GM12873 (cell line): ENCODE measurements at regions not wholly inside any gene's neighbourhood (a gene's known extent, or its start where the extent isn't known, plus 50 kb on each side); places are given as distances from the start of the nearest gene placed in this dataset.

ENCODE experiments used
- TF ChIP-seq, protein P1 (sequence below): IDR thresholded peaks from 2 replicates; pipeline ENCODE4 v1.5.1; 2012; ENCODE audit warnings: low read depth, mild to moderate bottlenecking, moderate library complexity, low read length, control low read depth; ENCODE audit not compliant: insufficient read depth; ENCODE audit errors: missing control alignments

DNA sequence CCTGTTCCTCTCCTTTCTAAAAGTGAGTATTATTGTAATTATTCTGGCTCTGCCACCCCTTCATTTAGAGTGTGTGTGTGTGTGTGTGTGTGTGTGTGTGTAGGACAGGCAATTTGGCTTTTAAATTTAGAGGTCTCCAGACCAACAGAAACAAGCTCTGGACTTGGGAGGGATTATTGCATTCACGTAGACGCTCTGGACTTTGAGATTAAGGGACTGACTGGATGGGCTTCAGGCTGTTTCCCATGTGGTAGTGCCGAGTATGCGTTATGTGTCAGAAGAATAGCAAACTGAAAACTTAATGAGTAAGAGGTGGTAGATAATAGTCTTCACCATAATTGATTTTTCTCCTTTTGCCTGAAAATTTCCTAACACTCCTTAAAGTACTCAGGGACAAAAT, 281.9 kb downstream of the USP25 start:
- TF ChIP-seq, protein P1, sequence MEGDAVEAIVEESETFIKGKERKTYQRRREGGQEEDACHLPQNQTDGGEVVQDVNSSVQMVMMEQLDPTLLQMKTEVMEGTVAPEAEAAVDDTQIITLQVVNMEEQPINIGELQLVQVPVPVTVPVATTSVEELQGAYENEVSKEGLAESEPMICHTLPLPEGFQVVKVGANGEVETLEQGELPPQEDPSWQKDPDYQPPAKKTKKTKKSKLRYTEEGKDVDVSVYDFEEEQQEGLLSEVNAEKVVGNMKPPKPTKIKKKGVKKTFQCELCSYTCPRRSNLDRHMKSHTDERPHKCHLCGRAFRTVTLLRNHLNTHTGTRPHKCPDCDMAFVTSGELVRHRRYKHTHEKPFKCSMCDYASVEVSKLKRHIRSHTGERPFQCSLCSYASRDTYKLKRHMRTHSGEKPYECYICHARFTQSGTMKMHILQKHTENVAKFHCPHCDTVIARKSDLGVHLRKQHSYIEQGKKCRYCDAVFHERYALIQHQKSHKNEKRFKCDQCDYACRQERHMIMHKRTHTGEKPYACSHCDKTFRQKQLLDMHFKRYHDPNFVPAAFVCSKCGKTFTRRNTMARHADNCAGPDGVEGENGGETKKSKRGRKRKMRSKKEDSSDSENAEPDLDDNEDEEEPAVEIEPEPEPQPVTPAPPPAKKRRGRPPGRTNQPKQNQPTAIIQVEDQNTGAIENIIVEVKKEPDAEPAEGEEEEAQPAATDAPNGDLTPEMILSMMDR = no peak

DNA sequence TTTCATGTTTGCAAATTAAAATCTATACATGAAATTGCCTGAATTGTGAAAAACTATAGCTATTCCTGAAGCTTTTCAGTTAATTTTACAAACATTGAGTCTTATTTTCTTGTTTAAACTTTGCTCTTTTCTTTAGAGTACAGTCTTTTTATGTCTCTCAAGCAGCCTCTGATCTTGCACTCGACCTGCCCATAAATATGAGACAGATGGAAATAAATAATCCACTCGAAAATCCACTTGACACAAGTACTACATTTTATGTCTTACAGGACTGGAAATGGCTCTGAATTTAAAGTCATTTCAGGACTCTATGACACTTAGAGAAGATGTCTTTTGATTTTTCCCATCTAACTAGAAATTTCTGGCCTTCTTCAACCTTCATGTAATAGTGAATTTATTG, 283.8 kb downstream of the USP25 start:
- TF ChIP-seq, protein P1 = no peak

DNA sequence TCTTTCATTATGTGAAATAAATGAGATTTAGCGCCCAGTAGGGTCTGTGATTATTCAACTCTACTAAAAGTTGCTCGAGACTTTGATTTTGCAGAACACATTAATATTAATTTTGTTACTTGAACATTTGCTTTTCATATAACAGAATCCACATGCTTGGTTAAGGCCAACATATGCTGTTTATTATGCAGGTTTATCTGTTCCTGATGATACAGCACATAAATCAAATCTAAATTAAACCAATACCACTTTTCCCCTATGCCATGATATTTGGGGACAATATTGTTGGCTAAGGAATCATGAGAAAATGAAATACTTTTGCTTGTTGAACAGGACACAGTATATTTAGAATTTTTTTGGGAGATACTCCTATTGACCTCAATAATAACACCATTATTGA, 291.1 kb downstream of the USP25 start:
- TF ChIP-seq, protein P1 = no peak

DNA sequence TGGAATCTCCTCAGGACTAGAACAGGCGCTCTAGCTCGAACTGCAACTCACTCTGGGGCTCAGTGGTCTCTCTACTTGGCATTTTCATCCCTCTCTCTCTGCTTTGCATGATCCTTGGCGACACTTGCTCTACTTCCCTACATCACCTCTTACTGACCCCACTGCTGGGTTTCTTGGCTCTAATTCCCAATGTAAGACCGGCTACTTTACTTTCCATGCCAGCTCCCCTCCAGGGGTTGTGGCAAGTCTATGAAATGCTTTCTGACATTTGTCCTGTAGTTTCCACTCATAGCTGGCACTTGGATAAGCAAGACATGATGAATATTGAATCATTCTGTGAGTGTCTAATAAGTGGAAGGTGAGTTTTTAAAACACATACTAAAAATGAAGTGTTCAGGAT, 292.3 kb downstream of the USP25 start:
- TF ChIP-seq, protein P1 = no peak

DNA sequence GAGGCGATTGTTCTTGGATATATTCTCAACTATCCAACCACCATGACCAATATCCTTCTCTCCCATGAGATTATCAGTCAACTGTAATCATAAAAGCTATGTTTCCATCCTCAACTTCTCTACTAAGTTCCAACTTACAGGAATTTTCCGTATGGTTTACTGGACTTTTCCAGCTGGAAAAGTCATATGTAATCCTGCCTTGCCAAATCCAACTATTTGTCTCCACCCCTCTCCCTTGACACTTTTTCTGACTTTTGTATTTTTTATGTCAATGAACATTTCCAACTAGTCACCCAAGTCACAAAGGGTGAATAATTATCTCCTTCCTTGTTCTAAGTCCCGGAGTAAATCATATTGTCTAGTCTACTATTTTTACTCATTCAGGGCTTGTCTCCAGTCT, 293.1 kb downstream of the USP25 start:
- TF ChIP-seq, protein P1 = no peak

DNA sequence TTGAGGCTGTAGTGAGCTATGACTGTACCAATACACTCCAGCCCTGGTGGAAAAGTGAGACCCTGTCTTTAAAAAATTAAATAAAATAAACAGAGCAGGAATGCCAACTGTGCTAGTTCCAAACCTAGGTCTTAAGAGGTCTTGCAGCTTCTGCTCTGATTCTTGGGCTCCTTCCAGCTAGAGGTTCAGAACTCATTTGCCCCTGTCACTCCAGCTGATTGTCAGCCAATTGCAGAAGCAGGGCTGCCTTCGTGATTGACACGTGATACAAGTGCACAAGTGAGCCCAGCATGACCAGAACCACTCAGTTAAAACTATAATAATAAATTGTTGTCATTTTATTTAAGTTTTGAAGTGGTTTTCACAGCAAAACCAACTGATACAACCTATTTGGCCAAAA, 298.4 kb downstream of the USP25 start:
- TF ChIP-seq, protein P1 = no peak

DNA sequence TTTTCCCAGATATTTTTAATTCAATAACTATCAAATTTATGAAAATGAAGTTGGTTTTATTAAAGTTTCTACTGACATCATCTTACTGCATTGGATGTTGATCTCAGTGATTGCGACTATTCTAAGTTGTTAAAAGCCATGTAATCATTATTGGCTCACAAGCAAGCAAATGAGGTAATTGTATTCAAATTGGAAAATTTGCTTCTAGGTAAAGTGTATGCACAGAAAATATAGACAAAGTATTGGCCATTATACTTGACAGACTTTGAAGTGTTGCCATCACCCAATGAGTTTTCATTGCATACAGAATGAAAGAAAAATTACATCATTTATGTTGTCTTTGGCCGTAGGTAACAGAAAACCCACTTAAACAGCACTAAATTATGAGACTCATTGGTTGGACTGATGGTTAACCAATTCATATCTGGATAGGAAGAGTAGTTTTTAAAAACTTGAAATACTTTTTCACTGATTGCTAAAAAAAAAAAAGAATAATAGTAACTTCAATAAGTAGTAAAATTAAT, 299.2 kb downstream of the USP25 start:
- TF ChIP-seq, protein P1 = no peak

DNA sequence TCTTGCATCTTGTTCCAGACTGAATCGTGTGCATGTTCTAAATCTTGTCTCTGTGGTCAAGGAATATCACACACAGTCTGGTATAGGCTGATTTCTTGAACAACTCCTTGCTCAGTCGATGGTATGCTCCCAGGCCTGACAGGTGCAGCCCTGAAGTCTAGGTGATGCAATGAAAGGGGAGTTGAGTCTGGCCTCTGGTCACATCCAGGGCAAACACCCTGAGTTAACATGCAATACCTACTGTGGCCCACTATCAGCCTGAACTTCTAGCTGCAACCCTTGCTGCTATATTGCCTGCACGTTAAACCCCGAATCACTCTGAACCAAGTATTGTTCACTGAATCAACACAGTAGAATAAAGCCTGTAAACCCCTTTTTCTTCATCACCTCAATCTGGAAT, 303.4 kb downstream of the USP25 start:
- TF ChIP-seq, protein P1 = no peak
